Trophoblast cell (in vitro differentiated cells and primary cell): ENCODE measurements at regions not wholly inside any gene's neighbourhood (a gene's known extent, or its start where the extent isn't known, plus 50 kb on each side); places are given as distances from the start of the nearest gene placed in this dataset.

ENCODE experiments used
- DNase-seq, 2 donors: peaks; one replicate each; pipeline ENCODE4 v3.0.0-alpha.2; 2016
- H2AFZ ChIP-seq: 2 replicates; pipeline ENCODE4 v1.6.1; 2013; ENCODE audit warnings: low read length, moderate library complexity, mild to moderate bottlenecking; ENCODE audit not compliant: insufficient read depth, poor library complexity
- H2AK5ac ChIP-seq: 2 replicates; pipeline ENCODE4 v1.6.1; 2013; ENCODE audit warnings: mild to moderate bottlenecking, low read length
- H2BK120ac ChIP-seq: 2 replicates; pipeline ENCODE4 v1.6.1; 2013; ENCODE audit warnings: low read length, mild to moderate bottlenecking, moderate library complexity; ENCODE audit not compliant: insufficient read depth, poor library complexity
- H2BK12ac ChIP-seq: 2 replicates; pipeline ENCODE4 v1.6.1; 2013; ENCODE audit warnings: mild to moderate bottlenecking, low read length, moderate library complexity
- H2BK5ac ChIP-seq: 2 replicates; pipeline ENCODE4 v1.6.1; 2013; ENCODE audit warnings: low read length, low read depth, moderate library complexity, mild to moderate bottlenecking; ENCODE audit not compliant: poor library complexity
- H3K14ac ChIP-seq: 2 replicates; pipeline ENCODE4 v1.6.1; 2013; ENCODE audit warnings: mild to moderate bottlenecking, low read length
- H3K18ac ChIP-seq: 2 replicates; pipeline ENCODE4 v1.6.1; 2013; ENCODE audit warnings: mild to moderate bottlenecking, low read length
- H3K23ac ChIP-seq: 2 replicates; pipeline ENCODE4 v1.6.1; 2013; ENCODE audit warnings: low read length
- H3K27ac ChIP-seq: 2 replicates; pipeline ENCODE4 v1.5.1; 2013; ENCODE audit warnings: low read depth, mild to moderate bottlenecking, inconsistent platforms, low read length, moderate library complexity
- H3K27me3 ChIP-seq: 2 replicates; pipeline ENCODE4 v1.6.1; 2013; ENCODE audit warnings: inconsistent platforms, mild to moderate bottlenecking, low read length, moderate library complexity; ENCODE audit not compliant: insufficient read depth
- H3K36me3 ChIP-seq, 2 experiments: 1 replicate in 1 of 2; 2 replicates in 1 of 2; pipeline ENCODE4 v1.6.1; 2013; ENCODE audit warnings: low read length in 2 of 2, mild to moderate bottlenecking in 2 of 2, moderate library complexity in 1 of 2; ENCODE audit not compliant: insufficient read depth in 2 of 2, control insufficient read depth in 1 of 2
- H3K4ac ChIP-seq: 2 replicates; pipeline ENCODE4 v1.6.1; 2013; ENCODE audit warnings: low read depth, mild to moderate bottlenecking, low read length, moderate library complexity
- H3K4me1 ChIP-seq, 2 experiments: 1 replicate in 1 of 2; 2 replicates in 1 of 2; pipeline ENCODE4 v1.6.1; 2013; ENCODE audit warnings: low read length in 2 of 2, mild to moderate bottlenecking in 2 of 2, moderate library complexity in 1 of 2; ENCODE audit not compliant: insufficient read depth in 2 of 2, control insufficient read depth in 1 of 2
- H3K4me2 ChIP-seq: 2 replicates; pipeline ENCODE4 v1.6.1; 2013; ENCODE audit warnings: inconsistent platforms, mild to moderate bottlenecking, low read length, moderate library complexity
- H3K4me3 ChIP-seq: 2 replicates; pipeline ENCODE4 v1.5.1; 2013; ENCODE audit warnings: mild to moderate bottlenecking, low read depth, low read length, inconsistent platforms
- H3K79me1 ChIP-seq: one replicate; pipeline ENCODE4 v1.6.1; 2013; ENCODE audit warnings: low read length
- H3K79me2 ChIP-seq: 2 replicates; pipeline ENCODE4 v1.6.1; 2013; ENCODE audit warnings: low read length, mild to moderate bottlenecking; ENCODE audit not compliant: control insufficient read depth, insufficient read depth, poor library complexity
- H3K9ac ChIP-seq: 2 replicates; pipeline ENCODE4 v1.6.1; 2013; ENCODE audit warnings: mild to moderate bottlenecking, low read length
- H3K9me3 ChIP-seq: 2 replicates; pipeline ENCODE4 v1.6.1; 2013; ENCODE audit warnings: low read depth, mild to moderate bottlenecking, control low read depth, inconsistent platforms, low read length; ENCODE audit not compliant: insufficient read depth
- H4K12ac ChIP-seq: 2 replicates; pipeline ENCODE4 v1.6.1; 2013; ENCODE audit warnings: low read depth, mild to moderate bottlenecking, low read length, moderate library complexity
- H4K8ac ChIP-seq: 2 replicates; pipeline ENCODE4 v1.6.1; 2013; ENCODE audit warnings: low read depth, mild to moderate bottlenecking, low read length, moderate library complexity
- H4K91ac ChIP-seq: one replicate; pipeline ENCODE4 v1.6.1; 2013; ENCODE audit warnings: low read depth, mild to moderate bottlenecking, low read length, moderate library complexity
- WGBS: extraction: QIAGEN DNeasy Blood & Tissue Kit; methylation state at CpG from one replicate; pipeline ENCODE4 v1.1.7; 2013; ENCODE audit warnings: missing lambda C conversion rate; ENCODE audit not compliant: insufficient read length, insufficient coverage; ENCODE audit errors: extremely low coverage; 5-methylcytosine and 5-hydroxymethylcytosine counted together

- no peak overlapping the region for H2AFZ ChIP-seq
- no peak overlapping the region for H3K4ac ChIP-seq
- H3K79me1 ChIP-seq: no peaks in the 10 kb centered on the region
- no peaks in the 10 kb centered on the region for H3K27me3 ChIP-seq
- no peak overlapping the region for H3K4me3 ChIP-seq
- H2BK12ac ChIP-seq: no peak overlapping the region
- no peaks in the 10 kb centered on the region for H3K9me3 ChIP-seq
- no peak overlapping the region for H3K4me2 ChIP-seq
- no peak overlapping the region for H2BK5ac ChIP-seq
- H4K91ac ChIP-seq: no peak overlapping the region
- no peaks in the 10 kb centered on the region for H3K79me2 ChIP-seq
- H3K14ac ChIP-seq: no peak overlapping the region
- no peak overlapping the region for H4K12ac ChIP-seq
- H2AK5ac ChIP-seq: no peak overlapping the region
- WGBS: no CpG with 5 or more reads among the region's 2 CpGs
- H3K36me3 ChIP-seq: no peaks in the 10 kb centered on the region
- DNase-seq: no peak
- H3K9ac ChIP-seq: no peak overlapping the region
- H3K23ac ChIP-seq: no peak overlapping the region
- no peak overlapping the region for H3K27ac ChIP-seq
- H3K18ac ChIP-seq: no peak overlapping the region
- no peak overlapping the region for H4K8ac ChIP-seq
- no peak overlapping the region for H2BK120ac ChIP-seq
- H3K4me1 ChIP-seq: no peaks in the 10 kb centered on the region
Observed at GRCh38 chrX:125758819-125759218, 407.3 kb downstream of the DCAF12L2 start.

- WGBS: no CpG with 5 or more reads among the region's 1 CpG
- Histone ChIP-seq H3K79me2 (no peaks in the 10 kb centered on the region), H3K27ac (no peak overlapping the region), H2AFZ (no peak overlapping the region), H2BK120ac (no peak overlapping the region), H3K36me3 (no peaks in the 10 kb centered on the region), H4K12ac (no peak overlapping the region), H4K91ac (no peak overlapping the region), H3K4me2 (no peak overlapping the region), H3K27me3 (no peaks in the 10 kb centered on the region), H2AK5ac (no peak overlapping the region), H2BK5ac (no peak overlapping the region), H3K23ac (no peak overlapping the region), H3K18ac (no peak overlapping the region), H3K4me1 (no peaks in the 10 kb centered on the region), H3K14ac (no peak overlapping the region), H3K79me1 (no peaks in the 10 kb centered on the region), H3K4ac (no peak overlapping the region), H3K9ac (no peak overlapping the region), H2BK12ac (no peak overlapping the region), H3K4me3 (no peak overlapping the region), H3K9me3 (no peaks in the 10 kb centered on the region), H4K8ac (no peak overlapping the region)
- no peak for DNase-seq
Observed at GRCh38 chrX:125762954-125763353, 403.1 kb downstream of the DCAF12L2 start.

DNA sequence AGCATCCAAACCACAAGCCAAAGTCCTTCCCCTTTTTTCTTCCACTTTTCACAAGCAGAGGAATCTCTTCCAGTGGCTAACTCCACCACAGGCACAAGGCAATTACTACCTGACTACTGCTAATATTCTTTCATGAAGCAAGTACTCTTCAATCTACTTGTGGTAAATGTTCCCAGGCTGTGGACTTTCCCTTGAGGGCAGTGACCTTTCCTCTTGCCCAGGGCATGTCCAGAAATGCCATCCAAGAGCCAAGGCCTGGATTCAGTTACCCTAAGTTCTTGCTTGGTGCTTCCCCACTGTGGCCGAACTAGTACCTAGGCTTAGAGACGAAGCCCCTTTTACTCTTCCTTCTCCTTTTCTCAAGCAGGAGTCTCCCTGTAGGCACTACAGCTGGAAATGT, 400.7 kb downstream of the DCAF12L2 start:
- H3K4me1 ChIP-seq: no peaks in the 10 kb centered on the region
- no peak overlapping the region for H2BK5ac ChIP-seq
- H4K12ac ChIP-seq: no peak overlapping the region
- WGBS: no CpG with 5 or more reads among the region's 2 CpGs
- H3K27me3 ChIP-seq: no peaks in the 10 kb centered on the region
- no peak overlapping the region for H3K9ac ChIP-seq
- no peak overlapping the region for H3K4ac ChIP-seq
- H3K4me2 ChIP-seq: no peak overlapping the region
- no peaks in the 10 kb centered on the region for H3K79me2 ChIP-seq
- no peak overlapping the region for H3K27ac ChIP-seq
- H4K91ac ChIP-seq: no peak overlapping the region
- no peak overlapping the region for H2AK5ac ChIP-seq
- H3K9me3 ChIP-seq: no peaks in the 10 kb centered on the region
- H3K14ac ChIP-seq: no peak overlapping the region
- no peak overlapping the region for H2AFZ ChIP-seq
- H4K8ac ChIP-seq: no peak overlapping the region
- no peak overlapping the region for H3K18ac ChIP-seq
- no peak overlapping the region for H3K23ac ChIP-seq
- no peak overlapping the region for H3K4me3 ChIP-seq
- no peak overlapping the region for H2BK12ac ChIP-seq
- no peaks in the 10 kb centered on the region for H3K79me1 ChIP-seq
- no peaks in the 10 kb centered on the region for H3K36me3 ChIP-seq
- H2BK120ac ChIP-seq: no peak overlapping the region
- DNase-seq: no peak

DNA sequence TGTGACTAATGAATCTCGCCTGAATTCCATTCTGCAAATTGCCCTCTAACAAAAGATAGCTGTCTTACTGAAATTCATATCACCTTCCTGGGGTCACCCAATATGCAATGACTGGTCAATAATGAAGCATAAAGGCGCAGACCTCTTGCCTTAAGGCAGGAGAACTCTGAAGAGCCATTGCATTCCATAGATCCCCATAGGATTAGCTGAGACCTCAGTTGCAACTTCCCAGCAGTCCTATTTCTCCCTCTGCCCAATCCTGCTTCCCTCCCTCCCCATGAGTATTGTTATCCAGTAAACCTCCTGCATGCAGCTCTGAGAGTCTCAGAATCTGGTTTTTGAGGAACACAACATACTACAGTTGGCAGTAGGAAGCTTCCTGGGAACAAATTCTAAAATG, 396.5 kb downstream of the DCAF12L2 start:
- Histone ChIP-seq H3K79me2 (no peaks in the 10 kb centered on the region), H3K79me1 (no peaks in the 10 kb centered on the region), H3K27ac (no peak overlapping the region), H2BK12ac (no peak overlapping the region), H3K4me1 (no peaks in the 10 kb centered on the region), H2AK5ac (no peak overlapping the region), H3K36me3 (no peaks in the 10 kb centered on the region), H4K91ac (no peak overlapping the region), H3K4me2 (no peak overlapping the region), H2BK5ac (no peak overlapping the region), H4K12ac (no peak overlapping the region), H3K9me3 (no peaks in the 10 kb centered on the region), H3K23ac (no peak overlapping the region), H3K4ac (no peak overlapping the region), H3K4me3 (no peak overlapping the region), H3K9ac (no peak overlapping the region), H3K18ac (no peak overlapping the region), H2AFZ (no peak overlapping the region), H3K14ac (no peak overlapping the region), H4K8ac (no peak overlapping the region), H2BK120ac (no peak overlapping the region), H3K27me3 (no peaks in the 10 kb centered on the region)
- WGBS: no CpG with 5 or more reads among the region's 2 CpGs
- DNase-seq: no peak
